H9 (cell line): ENCODE measurements at regions not wholly inside any gene's neighbourhood (a gene's known extent, or its start where the extent isn't known, plus 50 kb on each side); places are given as distances from the start of the nearest gene placed in this dataset.

Experiments used
- DNase-seq: peaks from one replicate; pipeline ENCODE4 v3.0.0-alpha.2; 2017
- H2AFZ ChIP-seq: one replicate; pipeline ENCODE4 v1.6.1; 2013; ENCODE audit warnings: mild to moderate bottlenecking, low read length, control low read depth, moderate library complexity
- H2AK5ac ChIP-seq: 2 replicates; pipeline ENCODE4 v1.6.1; 2013; ENCODE audit warnings: low read length, control low read depth, mixed read lengths; ENCODE audit not compliant: insufficient read length
- H2BK120ac ChIP-seq: one replicate; pipeline ENCODE4 v1.6.1; 2013; ENCODE audit warnings: low read depth, mild to moderate bottlenecking, low read length, control low read depth, inconsistent platforms; ENCODE audit not compliant: poor library complexity, severe bottlenecking
- H2BK12ac ChIP-seq: 2 replicates; pipeline ENCODE4 v1.6.1; 2013; ENCODE audit warnings: low read length, control low read depth, mixed read lengths, low read depth; ENCODE audit not compliant: insufficient read length
- H2BK15ac ChIP-seq: 2 replicates; pipeline ENCODE4 v1.6.1; 2013; ENCODE audit warnings: low read depth, low read length, control low read depth
- H2BK20ac ChIP-seq: one replicate; pipeline ENCODE4 v1.6.1; 2013; ENCODE audit warnings: low read depth, mild to moderate bottlenecking, low read length, control low read depth, inconsistent platforms; ENCODE audit not compliant: poor library complexity, severe bottlenecking
- H2BK5ac ChIP-seq: 2 replicates; pipeline ENCODE4 v1.6.1; 2013; ENCODE audit warnings: low read length, control low read depth, mixed read lengths; ENCODE audit not compliant: insufficient read length
- H3K14ac ChIP-seq: 2 replicates; pipeline ENCODE4 v1.6.1; 2013; ENCODE audit warnings: low read length, control low read depth; ENCODE audit not compliant: insufficient read depth
- H3K18ac ChIP-seq: 2 replicates; pipeline ENCODE4 v1.6.1; 2013; ENCODE audit warnings: low read depth, mild to moderate bottlenecking, mixed read lengths, low read length, control low read depth; ENCODE audit not compliant: insufficient read length
- H3K23ac ChIP-seq: 2 replicates; pipeline ENCODE4 v1.6.1; 2013; ENCODE audit warnings: low read length, control low read depth, mixed read lengths, low read depth; ENCODE audit not compliant: insufficient read length
- H3K23me2 ChIP-seq: 2 replicates; pipeline ENCODE4 v1.6.1; 2013; ENCODE audit warnings: low read depth, mild to moderate bottlenecking, mixed read lengths, low read length, control low read depth; ENCODE audit not compliant: insufficient read length, poor library complexity, severe bottlenecking
- H3K27ac ChIP-seq: 2 replicates; pipeline ENCODE4 v1.5.1; 2013; ENCODE audit warnings: low read length, control low read depth, mixed read lengths, low read depth; ENCODE audit not compliant: insufficient read length
- H3K27me3 ChIP-seq: 2 replicates; pipeline ENCODE4 v1.6.1; 2013; ENCODE audit warnings: low read length, control low read depth, inconsistent platforms; ENCODE audit not compliant: insufficient read depth
- H3K4ac ChIP-seq: 2 replicates; pipeline ENCODE4 v1.6.1; 2013; ENCODE audit warnings: low read depth, mild to moderate bottlenecking, control low read depth, inconsistent platforms, low read length, moderate library complexity
- H3K4me1 ChIP-seq: 2 replicates; pipeline ENCODE4 v1.6.1; 2013; ENCODE audit warnings: low read length, control low read depth, inconsistent platforms; ENCODE audit not compliant: insufficient read depth
- H3K4me2 ChIP-seq: 2 replicates; pipeline ENCODE4 v1.6.1; 2013; ENCODE audit warnings: low read length, control low read depth, mixed read lengths; ENCODE audit not compliant: insufficient read length, insufficient read depth
- H3K56ac ChIP-seq: 2 replicates; pipeline ENCODE4 v1.6.1; 2013; ENCODE audit warnings: low read depth, mild to moderate bottlenecking, mixed read lengths, low read length, control low read depth; ENCODE audit not compliant: insufficient read length
- H3K79me1 ChIP-seq: 2 replicates; pipeline ENCODE4 v1.6.1; 2013; ENCODE audit warnings: low read depth, mild to moderate bottlenecking, moderate library complexity, low read length, control low read depth, inconsistent platforms; ENCODE audit not compliant: insufficient read depth, poor library complexity, severe bottlenecking
- H3K79me2 ChIP-seq: 2 replicates; pipeline ENCODE4 v1.6.1; 2013; ENCODE audit warnings: low read length, control low read depth, inconsistent platforms; ENCODE audit not compliant: insufficient read depth
- H3K9ac ChIP-seq: 2 replicates; pipeline ENCODE4 v1.6.1; 2013; ENCODE audit warnings: low read length, control low read depth, mixed read lengths; ENCODE audit not compliant: insufficient read length; ENCODE audit errors: extremely low read depth
- H3K9me3 ChIP-seq: one replicate; pipeline ENCODE4 v1.6.1; 2013; ENCODE audit warnings: low read depth, low read length, inconsistent platforms; ENCODE audit not compliant: control insufficient read depth
- H3T11ph ChIP-seq: one replicate; pipeline ENCODE4 v1.6.1; 2013; ENCODE audit warnings: mild to moderate bottlenecking, low read length, control low read depth, inconsistent platforms
- H4K20me1 ChIP-seq: one replicate; pipeline ENCODE4 v1.6.1; 2013; ENCODE audit not compliant: control insufficient read depth, insufficient read length, insufficient read depth
- H4K5ac ChIP-seq: 2 replicates; pipeline ENCODE4 v1.6.1; 2013; ENCODE audit warnings: low read depth, mild to moderate bottlenecking, mixed read lengths, low read length, control low read depth; ENCODE audit not compliant: insufficient read length
- H4K8ac ChIP-seq: replicated peaks from 2 replicates; pipeline ENCODE4 v1.6.1; 2013; ENCODE audit warnings: low read length, control low read depth, mixed read lengths, low read depth; ENCODE audit not compliant: insufficient read length
- H4K91ac ChIP-seq: 2 replicates; pipeline ENCODE4 v1.6.1; 2013; ENCODE audit warnings: low read depth, mild to moderate bottlenecking, moderate library complexity, mixed read lengths, low read length, control low read depth; ENCODE audit not compliant: insufficient read length
- H3K27ac Mint-ChIP-seq, 3 experiments: 2 replicates in 2 of 3; 3 replicates in 1 of 3; pipeline ENCODE4 v1.8.0; 2020 to 2021; ENCODE audit warnings: mixed read lengths in 3 of 3, mild to moderate bottlenecking in 1 of 3, moderate library complexity in 1 of 3
- H3K27me3 Mint-ChIP-seq: 2 replicates; pipeline ENCODE4 v1.8.0; 2021; ENCODE audit warnings: low read depth, mild to moderate bottlenecking, moderate library complexity, mixed read lengths
- H3K36me3 Mint-ChIP-seq, 3 experiments: 2 replicates in 2 of 3; 3 replicates in 1 of 3; pipeline ENCODE4 v1.8.0; 2020 to 2021; ENCODE audit warnings: low read depth in 3 of 3, mixed read lengths in 3 of 3; ENCODE audit not compliant: insufficient read depth in 1 of 3
- H3K4me1 Mint-ChIP-seq, 2 experiments: 2 replicates each; pipeline ENCODE4 v1.8.0; 2020; ENCODE audit warnings: mixed read lengths in 2 of 2
- H3K4me3 Mint-ChIP-seq, 2 experiments: 2 replicates in 1 of 2; 3 replicates in 1 of 2; pipeline ENCODE4 v1.8.0; 2020 to 2021; ENCODE audit warnings: mild to moderate bottlenecking in 2 of 2, mixed read lengths in 2 of 2, moderate library complexity in 1 of 2
- H3K9me3 Mint-ChIP-seq, 2 experiments: 2 replicates in 1 of 2; 3 replicates in 1 of 2; pipeline ENCODE4 v1.8.0; 2020; ENCODE audit warnings: mild to moderate bottlenecking in 2 of 2, mixed read lengths in 2 of 2, moderate library complexity in 1 of 2
- WGBS: extraction: QIAGEN DNeasy Blood & Tissue Kit; methylation state at CpG from one replicate; pipeline ENCODE4 v1.1.7; 2013; ENCODE audit warnings: missing lambda C conversion rate, low lambda C conversion rate, mixed read lengths; ENCODE audit not compliant: insufficient read length; ENCODE audit errors: extremely low coverage; 5-methylcytosine and 5-hydroxymethylcytosine counted together
- TF ChIP-seq, protein P1 (sequence below): fragments of 200-600 bp; sonication (generic); conservative IDR thresholded peaks from 3 replicates; pipeline ENCODE4 v1.8.0; 2021; ENCODE audit warnings: antibody characterized with exemption, mild to moderate bottlenecking

- H2BK120ac ChIP-seq = no peak overlapping the region
- H2BK12ac ChIP-seq = no peak overlapping the region
- no peaks in the 10 kb centered on the region for H3K79me1 ChIP-seq
- H4K20me1 ChIP-seq = no peaks in the 10 kb centered on the region
- Mint-ChIP-seq H3K27me3 (no peaks in the 10 kb centered on the region), H3K4me3 (no peak overlapping the region), H3K4me1 (peaks cover 18 to 19% of the 10 kb centered on the region in 2 experiments), H3K9me3 (no peaks in the 10 kb centered on the region), H3K27ac (no peak overlapping the region), H3K36me3 (no peaks in the 10 kb centered on the region)
- no peak overlapping the region for H4K91ac ChIP-seq
- DNase-seq = no peak
- H3K4me1 ChIP-seq = peaks cover 4% of the 10 kb centered on the region; the same call in 1 of the 2 replicates
- H2BK20ac ChIP-seq = no peak overlapping the region
- peak overlapping the region; percentile 3 for H3K4me2 ChIP-seq
- H3K79me2 ChIP-seq = no peaks in the 10 kb centered on the region
- no CpG with 5 or more reads among the region's 2 CpGs for WGBS
- no peaks in the 10 kb centered on the region for H3K23me2 ChIP-seq
- no peak overlapping the region for H2BK15ac ChIP-seq
- H2AFZ ChIP-seq = no peak overlapping the region
- TF ChIP-seq, protein P1, sequence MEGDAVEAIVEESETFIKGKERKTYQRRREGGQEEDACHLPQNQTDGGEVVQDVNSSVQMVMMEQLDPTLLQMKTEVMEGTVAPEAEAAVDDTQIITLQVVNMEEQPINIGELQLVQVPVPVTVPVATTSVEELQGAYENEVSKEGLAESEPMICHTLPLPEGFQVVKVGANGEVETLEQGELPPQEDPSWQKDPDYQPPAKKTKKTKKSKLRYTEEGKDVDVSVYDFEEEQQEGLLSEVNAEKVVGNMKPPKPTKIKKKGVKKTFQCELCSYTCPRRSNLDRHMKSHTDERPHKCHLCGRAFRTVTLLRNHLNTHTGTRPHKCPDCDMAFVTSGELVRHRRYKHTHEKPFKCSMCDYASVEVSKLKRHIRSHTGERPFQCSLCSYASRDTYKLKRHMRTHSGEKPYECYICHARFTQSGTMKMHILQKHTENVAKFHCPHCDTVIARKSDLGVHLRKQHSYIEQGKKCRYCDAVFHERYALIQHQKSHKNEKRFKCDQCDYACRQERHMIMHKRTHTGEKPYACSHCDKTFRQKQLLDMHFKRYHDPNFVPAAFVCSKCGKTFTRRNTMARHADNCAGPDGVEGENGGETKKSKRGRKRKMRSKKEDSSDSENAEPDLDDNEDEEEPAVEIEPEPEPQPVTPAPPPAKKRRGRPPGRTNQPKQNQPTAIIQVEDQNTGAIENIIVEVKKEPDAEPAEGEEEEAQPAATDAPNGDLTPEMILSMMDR = no peak
- H3K23ac ChIP-seq = no peak overlapping the region
- no peak overlapping the region for H3K4ac ChIP-seq
- H3K14ac ChIP-seq = no peak overlapping the region
- H3K27ac ChIP-seq = no peak overlapping the region
- H4K8ac ChIP-seq = no peak overlapping the region
- H3K18ac ChIP-seq = no peak overlapping the region
- no peak overlapping the region for H2BK5ac ChIP-seq
- H3K9ac ChIP-seq = no peak overlapping the region
- H3T11ph ChIP-seq = no peak overlapping the region
- H3K9me3 ChIP-seq = no peaks in the 10 kb centered on the region
- H3K56ac ChIP-seq = no peak overlapping the region
- no peak overlapping the region for H2AK5ac ChIP-seq
- H4K5ac ChIP-seq = no peak overlapping the region
- H3K27me3 ChIP-seq = no peaks in the 10 kb centered on the region
Observed at GRCh38 chr3:84601303-84601702, 357.5 kb upstream of the CADM2 start.
